OCI-LY1 (cell line): ENCODE measurements at regions not wholly inside any gene's neighbourhood (a gene's known extent, or its start where the extent isn't known, plus 50 kb on each side); places are given as distances from the start of the nearest gene placed in this dataset.

Experiments used
- H2AFZ ChIP-seq: fragments of 200-600 bp; sonication (generic), shearing (Covaris generic); 2 replicates; pipeline ENCODE4 v1.6.0; 2014; ENCODE audit warnings: antibody characterized with exemption, mild to moderate bottlenecking, low read length
- H3F3A ChIP-seq: fragments of 200-600 bp; sonication (generic), shearing (Covaris generic); 2 replicates; pipeline ENCODE4 v1.6.0; 2014; ENCODE audit warnings: mild to moderate bottlenecking, antibody characterized with exemption, low read length, moderate library complexity; ENCODE audit not compliant: insufficient read depth
- H3K27ac ChIP-seq: fragments of 200-600 bp; sonication (generic); 2 replicates; pipeline ENCODE4 v1.5.1; 2014; ENCODE audit warnings: low read length, mixed run types, mild to moderate bottlenecking, low read depth; ENCODE audit not compliant: poor library complexity, severe bottlenecking
- H3K27me3 ChIP-seq: fragments of 200-600 bp; sonication (generic); 2 replicates; pipeline ENCODE4 v1.6.0; 2014; ENCODE audit warnings: antibody characterized with exemption, mild to moderate bottlenecking, low read length, moderate library complexity; ENCODE audit not compliant: insufficient read depth
- H3K36me3 ChIP-seq: fragments of 200-600 bp; sonication (generic); 2 replicates; pipeline ENCODE4 v1.6.1; 2014; ENCODE audit warnings: mild to moderate bottlenecking, antibody characterized with exemption, low read length, moderate library complexity, mixed read lengths; ENCODE audit not compliant: insufficient read depth
- H3K4me1 ChIP-seq: fragments of 200-600 bp; sonication (generic); 2 replicates; pipeline ENCODE4 v1.5.1; 2014; ENCODE audit warnings: mild to moderate bottlenecking, low read length, moderate library complexity; ENCODE audit not compliant: insufficient read depth, severe bottlenecking
- H3K4me2 ChIP-seq: fragments of 200-600 bp; sonication (generic), shearing (Covaris generic); 2 replicates; pipeline ENCODE4 v1.6.1; 2014; ENCODE audit warnings: low read length
- H3K4me3 ChIP-seq: fragments of 200-600 bp; sonication (generic); 2 replicates; pipeline ENCODE4 v1.5.1; 2014; ENCODE audit warnings: low read length, low read depth, mild to moderate bottlenecking, mixed read lengths; ENCODE audit not compliant: poor library complexity, severe bottlenecking
- H3K79me2 ChIP-seq: fragments of 200-600 bp; shearing (Covaris generic); 2 replicates; pipeline ENCODE4 v1.6.1; 2016; ENCODE audit warnings: mixed run types, low read length, mixed read lengths; ENCODE audit not compliant: insufficient read depth
- H3K9ac ChIP-seq: fragments of 200-600 bp; sonication (generic), shearing (Covaris generic); 2 replicates; pipeline ENCODE4 v1.6.1; 2014; ENCODE audit warnings: mild to moderate bottlenecking, low read length, mixed read lengths
- H3K9me2 ChIP-seq: fragments of 200-600 bp; sonication (generic), shearing (Covaris generic); 2 replicates; pipeline ENCODE4 v1.6.1; 2014; ENCODE audit warnings: low read depth, mild to moderate bottlenecking, low read length, mixed read lengths
- H3K9me3 ChIP-seq: fragments of 200-600 bp; shearing (Covaris generic); 2 replicates; pipeline ENCODE4 v1.6.1; 2014; ENCODE audit warnings: low read length, mixed read lengths
- H4K20me1 ChIP-seq: fragments of 200-600 bp; sonication (generic), shearing (Covaris generic); 2 replicates; pipeline ENCODE4 v1.6.0; 2016; ENCODE audit warnings: mild to moderate bottlenecking, low read length; ENCODE audit not compliant: insufficient read depth
- EZH2 ChIP-seq: fragments of 200-600 bp; sonication (generic), shearing (Covaris generic); IDR thresholded peaks from 2 replicates; pipeline ENCODE4 v1.8.0; 2017; ENCODE audit warnings: borderline replicate concordance, mixed run types, mild to moderate bottlenecking, antibody characterized with exemption, low read length, moderate library complexity, mixed read lengths
- TF ChIP-seq, protein P1 (sequence below): fragments of 200-600 bp; sonication (generic), shearing (Covaris generic); IDR thresholded peaks from 2 replicates; pipeline ENCODE4 v1.5.1; 2017; ENCODE audit warnings: mild to moderate bottlenecking, antibody characterized with exemption, low read length, moderate library complexity, mixed read lengths

DNA sequence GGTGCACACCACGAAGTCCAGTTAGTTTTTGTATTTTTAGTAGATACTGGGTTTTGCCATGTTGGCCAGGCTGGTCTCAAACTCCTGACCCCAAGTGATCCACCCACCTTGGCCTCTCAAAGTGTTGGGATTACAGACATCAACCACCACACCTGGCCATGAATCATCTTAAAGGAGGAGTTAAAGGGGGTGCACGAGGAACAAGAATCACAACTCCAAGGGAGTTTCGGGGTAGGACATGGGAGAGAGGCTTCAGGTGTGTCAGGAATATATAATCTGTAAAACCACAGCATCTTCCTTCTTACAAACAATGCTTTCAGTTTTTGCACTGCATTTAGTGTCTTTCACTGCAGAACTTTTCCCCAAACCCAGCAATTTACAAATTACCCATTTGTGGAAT lies 137.4 kb upstream of the SGK1 start:
- no peaks in the 10 kb centered on the region for H4K20me1 ChIP-seq
- H2AFZ ChIP-seq: no peak overlapping the region
- no peaks in the 10 kb centered on the region for H3K36me3 ChIP-seq
- no peak overlapping the region for H3K4me2 ChIP-seq
- no peak overlapping the region for H3K4me3 ChIP-seq
- TF ChIP-seq, protein P1, sequence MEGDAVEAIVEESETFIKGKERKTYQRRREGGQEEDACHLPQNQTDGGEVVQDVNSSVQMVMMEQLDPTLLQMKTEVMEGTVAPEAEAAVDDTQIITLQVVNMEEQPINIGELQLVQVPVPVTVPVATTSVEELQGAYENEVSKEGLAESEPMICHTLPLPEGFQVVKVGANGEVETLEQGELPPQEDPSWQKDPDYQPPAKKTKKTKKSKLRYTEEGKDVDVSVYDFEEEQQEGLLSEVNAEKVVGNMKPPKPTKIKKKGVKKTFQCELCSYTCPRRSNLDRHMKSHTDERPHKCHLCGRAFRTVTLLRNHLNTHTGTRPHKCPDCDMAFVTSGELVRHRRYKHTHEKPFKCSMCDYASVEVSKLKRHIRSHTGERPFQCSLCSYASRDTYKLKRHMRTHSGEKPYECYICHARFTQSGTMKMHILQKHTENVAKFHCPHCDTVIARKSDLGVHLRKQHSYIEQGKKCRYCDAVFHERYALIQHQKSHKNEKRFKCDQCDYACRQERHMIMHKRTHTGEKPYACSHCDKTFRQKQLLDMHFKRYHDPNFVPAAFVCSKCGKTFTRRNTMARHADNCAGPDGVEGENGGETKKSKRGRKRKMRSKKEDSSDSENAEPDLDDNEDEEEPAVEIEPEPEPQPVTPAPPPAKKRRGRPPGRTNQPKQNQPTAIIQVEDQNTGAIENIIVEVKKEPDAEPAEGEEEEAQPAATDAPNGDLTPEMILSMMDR: no peak
- TF ChIP-seq EZH2: no peak
- no peaks in the 10 kb centered on the region for H3K9me2 ChIP-seq
- H3K79me2 ChIP-seq: no peaks in the 10 kb centered on the region
- H3K9me3 ChIP-seq: no peaks in the 10 kb centered on the region
- no peak overlapping the region for H3K27ac ChIP-seq
- H3K4me1 ChIP-seq: no peaks in the 10 kb centered on the region
- H3F3A ChIP-seq: no peaks in the 10 kb centered on the region
- no peaks in the 10 kb centered on the region for H3K27me3 ChIP-seq
- H3K9ac ChIP-seq: no peak overlapping the region

GRCh38 chr6:134454794-134455193 lies 136.9 kb upstream of the SGK1 start:
- Histone ChIP-seq H4K20me1 (no peaks in the 10 kb centered on the region), H3K4me3 (no peak overlapping the region), H3K4me2 (no peak overlapping the region), H3K27me3 (no peaks in the 10 kb centered on the region), H3F3A (no peaks in the 10 kb centered on the region), H3K9me3 (no peaks in the 10 kb centered on the region), H3K36me3 (no peaks in the 10 kb centered on the region), H3K9me2 (no peaks in the 10 kb centered on the region), H3K79me2 (no peaks in the 10 kb centered on the region), H3K9ac (no peak overlapping the region), H3K27ac (no peak overlapping the region), H2AFZ (no peak overlapping the region), H3K4me1 (no peaks in the 10 kb centered on the region)
- TF ChIP-seq, protein P1: no peak

DNA sequence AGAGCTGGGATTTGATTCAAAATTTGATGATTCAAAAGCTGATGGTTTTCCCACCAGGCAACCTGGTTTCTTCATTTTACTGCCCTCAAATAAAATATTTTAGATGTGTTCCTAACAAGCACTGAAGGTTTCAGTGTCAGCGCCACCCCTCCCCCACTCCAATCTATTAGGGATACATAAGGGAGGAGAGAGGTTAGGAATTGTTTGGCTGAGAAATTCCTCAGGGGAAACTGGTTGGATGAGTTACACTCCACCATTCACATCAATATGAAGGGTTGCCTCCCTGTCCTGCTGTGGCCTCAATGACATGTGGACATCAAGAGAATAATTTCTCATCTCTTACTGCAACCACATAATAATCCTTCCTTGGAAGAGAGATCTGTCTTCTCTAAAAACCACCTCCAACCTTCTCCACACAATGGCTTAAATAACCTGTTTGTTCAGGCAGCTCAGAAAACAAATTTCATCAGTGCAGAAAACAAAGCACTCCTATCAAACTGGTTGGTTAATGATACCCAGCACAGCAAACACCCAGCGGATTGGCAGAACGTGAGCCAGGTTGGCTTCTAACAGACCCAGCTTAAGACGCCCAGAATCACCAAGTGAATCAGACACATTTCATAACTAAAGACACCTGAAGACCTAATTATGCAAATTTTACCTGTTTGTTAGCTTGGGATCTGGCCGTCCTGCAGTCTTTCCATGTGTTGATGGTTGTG lies 136.0 kb upstream of the SGK1 start:
- Histone ChIP-seq H3K27me3 (no peaks in the 10 kb centered on the region), H3K4me1 (no peaks in the 10 kb centered on the region), H3F3A (no peaks in the 10 kb centered on the region), H3K4me3 (no peak overlapping the region), H3K79me2 (no peaks in the 10 kb centered on the region), H3K9me2 (no peaks in the 10 kb centered on the region), H3K27ac (no peak overlapping the region), H3K36me3 (no peaks in the 10 kb centered on the region), H4K20me1 (no peaks in the 10 kb centered on the region), H3K9me3 (no peaks in the 10 kb centered on the region), H3K9ac (no peak overlapping the region), H2AFZ (no peak overlapping the region), H3K4me2 (no peak overlapping the region)
- TF ChIP-seq EZH2: no peak
- TF ChIP-seq, protein P1: no peak
